ENCODE measurements at regions not wholly inside any gene's neighbourhood (a gene's known extent, or its start where the extent isn't known, plus 50 kb on each side); places are given as distances from the start of the nearest gene placed in this dataset.

DNA sequence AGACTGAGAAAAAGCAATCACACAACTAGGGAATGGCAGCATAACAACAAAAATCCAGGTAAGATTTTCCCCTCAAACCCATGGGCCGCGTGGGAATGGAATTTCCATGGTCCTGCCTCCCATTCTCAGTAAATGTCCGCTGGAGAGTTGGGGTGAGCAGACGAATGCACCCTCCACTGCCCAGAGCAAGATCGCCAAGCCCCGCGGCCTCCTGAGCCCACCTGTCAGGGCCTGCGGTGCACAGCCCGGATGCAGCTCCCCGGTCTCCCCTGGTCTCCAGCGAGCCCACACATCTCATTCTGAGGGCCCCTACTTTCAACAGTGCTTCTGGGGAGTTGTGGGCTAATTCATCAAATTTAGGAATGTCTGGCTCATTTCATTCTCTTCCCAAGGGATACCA lies 327.4 kb upstream of the HS6ST1 start:
- BruUV-seq (replicated peaks): no TSS peak
- no peak; the same call in 2 of the 3 replicates for ATAC-seq
- POLR2A ChIA-PET: no interaction called here
- intact Hi-C loops (cut with micrococcal nuclease; ENCODE audit: unreplicated experiment) (no loop called here), in situ Hi-C loops (cut with HindIII; ENCODE audit: extremely low pct_ligation_motif_present, low pct_unique_long_range_greater_than_20kb) (loop anchor here (25.0 kb wide), 1 partner anchor 584 kb away; no protein-coding TSS in a partner anchor)
- TF ChIP-seq ZNF615 (CRISPR knock-in tag; IDR thresholded peaks at IDR 0.05; ENCODE audit: borderline replicate concordance) (no peak), ZNF317 (CRISPR knock-in tag; IDR thresholded peaks at IDR 0.05) (no peak), RAD21 (CRISPR knock-in tag; IDR thresholded peaks at IDR 0.05) (no peak), SIN3A (IDR thresholded peaks at IDR 0.05; ENCODE audit: borderline replicate concordance, low read depth, low read length) (no peak)
- TF ChIP-seq, protein P1, sequence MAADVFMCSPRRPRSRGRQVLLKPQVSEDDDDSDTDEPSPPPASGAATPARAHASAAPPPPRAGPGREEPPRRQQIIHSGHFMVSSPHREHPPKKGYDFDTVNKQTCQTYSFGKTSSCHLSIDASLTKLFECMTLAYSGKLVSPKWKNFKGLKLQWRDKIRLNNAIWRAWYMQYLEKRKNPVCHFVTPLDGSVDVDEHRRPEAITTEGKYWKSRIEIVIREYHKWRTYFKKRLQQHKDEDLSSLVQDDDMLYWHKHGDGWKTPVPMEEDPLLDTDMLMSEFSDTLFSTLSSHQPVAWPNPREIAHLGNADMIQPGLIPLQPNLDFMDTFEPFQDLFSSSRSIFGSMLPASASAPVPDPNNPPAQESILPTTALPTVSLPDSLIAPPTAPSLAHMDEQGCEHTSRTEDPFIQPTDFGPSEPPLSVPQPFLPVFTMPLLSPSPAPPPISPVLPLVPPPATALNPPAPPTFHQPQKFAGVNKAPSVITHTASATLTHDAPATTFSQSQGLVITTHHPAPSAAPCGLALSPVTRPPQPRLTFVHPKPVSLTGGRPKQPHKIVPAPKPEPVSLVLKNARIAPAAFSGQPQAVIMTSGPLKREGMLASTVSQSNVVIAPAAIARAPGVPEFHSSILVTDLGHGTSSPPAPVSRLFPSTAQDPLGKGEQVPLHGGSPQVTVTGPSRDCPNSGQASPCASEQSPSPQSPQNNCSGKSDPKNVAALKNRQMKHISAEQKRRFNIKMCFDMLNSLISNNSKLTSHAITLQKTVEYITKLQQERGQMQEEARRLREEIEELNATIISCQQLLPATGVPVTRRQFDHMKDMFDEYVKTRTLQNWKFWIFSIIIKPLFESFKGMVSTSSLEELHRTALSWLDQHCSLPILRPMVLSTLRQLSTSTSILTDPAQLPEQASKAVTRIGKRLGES (CRISPR knock-in tag; IDR thresholded peaks at IDR 0.05; ENCODE audit: borderline replicate concordance): no peak
- TF ChIP-seq, protein P2, sequence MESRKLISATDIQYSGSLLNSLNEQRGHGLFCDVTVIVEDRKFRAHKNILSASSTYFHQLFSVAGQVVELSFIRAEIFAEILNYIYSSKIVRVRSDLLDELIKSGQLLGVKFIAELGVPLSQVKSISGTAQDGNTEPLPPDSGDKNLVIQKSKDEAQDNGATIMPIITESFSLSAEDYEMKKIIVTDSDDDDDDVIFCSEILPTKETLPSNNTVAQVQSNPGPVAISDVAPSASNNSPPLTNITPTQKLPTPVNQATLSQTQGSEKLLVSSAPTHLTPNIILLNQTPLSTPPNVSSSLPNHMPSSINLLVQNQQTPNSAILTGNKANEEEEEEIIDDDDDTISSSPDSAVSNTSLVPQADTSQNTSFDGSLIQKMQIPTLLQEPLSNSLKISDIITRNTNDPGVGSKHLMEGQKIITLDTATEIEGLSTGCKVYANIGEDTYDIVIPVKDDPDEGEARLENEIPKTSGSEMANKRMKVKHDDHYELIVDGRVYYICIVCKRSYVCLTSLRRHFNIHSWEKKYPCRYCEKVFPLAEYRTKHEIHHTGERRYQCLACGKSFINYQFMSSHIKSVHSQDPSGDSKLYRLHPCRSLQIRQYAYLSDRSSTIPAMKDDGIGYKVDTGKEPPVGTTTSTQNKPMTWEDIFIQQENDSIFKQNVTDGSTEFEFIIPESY (CRISPR knock-in tag; IDR thresholded peaks at IDR 0.05): no peak
- CTCF ChIA-PET (ENCODE audit: low intra/inter-chr PET ratio, low total read pairs): no interaction called here
- Histone ChIP-seq H3K4me3 (replicated peaks in 1 of 3; ENCODE audit: insufficient read depth in 1 of 3, low read depth in 2 of 3, low read length in 3 of 3) (no peak overlapping the region), H4K20me1 (ENCODE audit: insufficient read depth, low read length) (no peaks in the 10 kb centered on the region), H3K9ac (ENCODE audit: insufficient read depth, low read depth, low read length) (no peak overlapping the region), H3K27me3 (ENCODE audit: control insufficient read depth in 1 of 2, insufficient read depth in 2 of 2, low read length in 2 of 2) (peaks cover 2 to 33% of the 10 kb centered on the region in 2 experiments; a peak in 3 of 5 replicates), H3K4me1 (ENCODE audit: insufficient read depth, low read length) (no peaks in the 10 kb centered on the region), H3K4me2 (ENCODE audit: low read depth, low read length) (no peak overlapping the region), H3K27ac (ENCODE audit: extremely low read length, insufficient read depth, low read length) (no peak overlapping the region), H2AFZ (ENCODE audit: low read length) (no peak overlapping the region), H3K9me3 (ENCODE audit: low read length) (no peaks in the 10 kb centered on the region), H3K79me2 (ENCODE audit: insufficient read depth, low read length) (no peaks in the 10 kb centered on the region), H3K36me3 (replicated peaks in 1 of 2; ENCODE audit: control insufficient read depth in 1 of 2, insufficient read depth in 2 of 2, low read length in 2 of 2) (no peaks in the 10 kb centered on the region)
- DNase-seq (ENCODE audit: low spot score): no peak
- no peak for FAIRE-seq
- WGBS (ENCODE audit: low lambda C conversion rate): 35% methylated on average over 11 of the region's 11 CpGs
